WTC11 (cell line): ENCODE measurements at regions not wholly inside any gene's neighbourhood (a gene's known extent, or its start where the extent isn't known, plus 50 kb on each side); places are given as distances from the start of the nearest gene placed in this dataset.

ENCODE experiments used
- ATAC-seq: fragments of 200-7000 bp; cut with Tn5 transposase; 2 replicates; pipeline ENCODE4 v1.10.0; 2021; ENCODE audit warnings: mild to moderate bottlenecking, moderate library complexity
- CTCF ChIA-PET: fragments of 300-600 bp; sonication (Branson Sonifier 250); formaldehyde crosslinking; loops from one replicate; lab custom pipeline; 2021; ENCODE audit warnings: antibody characterized with exemption; lab: Charles Lee
- POLR2A ChIA-PET: fragments of 350-600 bp; sonication (Branson Sonifier 250); formaldehyde crosslinking; loops from one replicate; lab custom pipeline; 2021; ENCODE audit warnings: antibody characterized with exemption; lab: Charles Lee
- DNase-seq: peaks from one replicate; pipeline ENCODE4 v3.0.0; 2021; ENCODE audit warnings: low spot score
- H3K27ac Mint-ChIP-seq: 2 replicates; pipeline ENCODE4 v1.8.0; 2021; ENCODE audit warnings: mixed read lengths
- H3K27me3 Mint-ChIP-seq: 2 replicates; pipeline ENCODE4 v1.8.0; 2021; ENCODE audit warnings: low read depth, mild to moderate bottlenecking, moderate library complexity, mixed read lengths
- H3K36me3 Mint-ChIP-seq: 2 replicates; pipeline ENCODE4 v1.8.0; 2021; ENCODE audit warnings: mixed read lengths
- H3K4me1 Mint-ChIP-seq: 2 replicates; pipeline ENCODE4 v1.8.0; 2022; ENCODE audit warnings: mixed read lengths
- H3K4me3 Mint-ChIP-seq: 2 replicates; pipeline ENCODE4 v1.8.0; 2021; ENCODE audit warnings: mild to moderate bottlenecking, moderate library complexity, mixed read lengths
- H3K9me3 Mint-ChIP-seq: 2 replicates; pipeline ENCODE4 v1.8.0; 2021; ENCODE audit warnings: mixed read lengths
- ESRRA ChIP-seq: sonication (generic); formaldehyde crosslinking; IDR thresholded peaks from 2 replicates; pipeline ENCODE4 v1.8.1; 2022; ENCODE audit warnings: mild to moderate bottlenecking, missing genetic modification reagents, borderline replicate concordance
- GRHL2 ChIP-seq: fragments of 250-450 bp; sonication (Bioruptor Pico); IDR thresholded peaks from 2 replicates; pipeline ENCODE4 v1.8.0; 2022; ENCODE audit warnings: mild to moderate bottlenecking, moderate library complexity; ENCODE audit not compliant: insufficient replicate concordance, severe bottlenecking
- HMGA2 ChIP-seq: fragments of 250-450 bp; sonication (Bioruptor Pico); IDR thresholded peaks from 2 replicates; pipeline ENCODE4 v1.4.0; 2021; ENCODE audit warnings: mild to moderate bottlenecking, moderate library complexity
- TCF7 ChIP-seq: sonication (generic); formaldehyde crosslinking; IDR thresholded peaks from 2 replicates; pipeline ENCODE4 v1.8.0; 2022; ENCODE audit warnings: mild to moderate bottlenecking, low read depth, missing genetic modification reagents, moderate library complexity
- TEAD1 ChIP-seq: sonication (generic); formaldehyde crosslinking; IDR thresholded peaks from 2 replicates; pipeline ENCODE4 v1.8.0; 2022; ENCODE audit warnings: mild to moderate bottlenecking, missing genetic modification reagents
- ZNF263 ChIP-seq: sonication (generic); formaldehyde crosslinking; IDR thresholded peaks from 2 replicates; pipeline ENCODE4 v1.8.1; 2022; ENCODE audit warnings: low read depth, mild to moderate bottlenecking, moderate library complexity, missing genetic modification reagents
- ZNF317 ChIP-seq: sonication (generic); formaldehyde crosslinking; IDR thresholded peaks from 2 replicates; pipeline ENCODE4 v1.8.1; 2023; ENCODE audit warnings: low read depth, mild to moderate bottlenecking, moderate library complexity, missing genetic modification reagents, borderline replicate concordance
- ZNF423 ChIP-seq: fragments of 250-450 bp; sonication (Bioruptor Pico); IDR thresholded peaks from 2 replicates; pipeline ENCODE4 v2.1.2; 2022; ENCODE audit warnings: mild to moderate bottlenecking, moderate library complexity
- TF ChIP-seq, protein P1 (sequence below): sonication (generic); formaldehyde crosslinking; IDR thresholded peaks from 2 replicates; pipeline ENCODE4 v1.8.1; 2022; ENCODE audit warnings: low read depth, missing genetic modification reagents, borderline replicate concordance
- TF ChIP-seq, protein P2 (sequence below): fragments of 250-450 bp; sonication (Bioruptor Pico); IDR thresholded peaks from 2 replicates; pipeline ENCODE4 v2.1.2; 2022; ENCODE audit warnings: mild to moderate bottlenecking, moderate library complexity
- TF ChIP-seq, protein P3 (sequence below): sonication (generic); formaldehyde crosslinking; IDR thresholded peaks from 2 replicates; pipeline ENCODE4 v1.8.1; 2023; ENCODE audit warnings: mild to moderate bottlenecking, moderate library complexity, missing genetic modification reagents
- TF ChIP-seq, protein P4 (sequence below): fragments of 250-450 bp; sonication (Bioruptor Pico); IDR thresholded peaks from 2 replicates; pipeline ENCODE4 v1.9.0; 2021; ENCODE audit warnings: mild to moderate bottlenecking, borderline replicate concordance
- TF ChIP-seq, protein P5 (sequence below): sonication (generic); formaldehyde crosslinking; IDR thresholded peaks from 2 replicates; pipeline ENCODE4 v1.8.1; 2023; ENCODE audit warnings: mild to moderate bottlenecking, missing genetic modification reagents
- TF ChIP-seq, protein P6 (sequence below): sonication (generic); formaldehyde crosslinking; IDR thresholded peaks from 2 replicates; pipeline ENCODE4 v1.8.0; 2022; ENCODE audit warnings: mild to moderate bottlenecking, missing genetic modification reagents
- TF ChIP-seq, protein P7 (sequence below): fragments of 250-450 bp; sonication (Bioruptor Pico); IDR thresholded peaks from 2 replicates; pipeline ENCODE4 v1.9.0; 2021; ENCODE audit warnings: mild to moderate bottlenecking
- TF ChIP-seq, protein P8 (sequence below): sonication (generic); formaldehyde crosslinking; IDR thresholded peaks from 2 replicates; pipeline ENCODE4 v1.8.1; 2022; ENCODE audit warnings: mild to moderate bottlenecking, moderate library complexity, missing genetic modification reagents

DNA sequence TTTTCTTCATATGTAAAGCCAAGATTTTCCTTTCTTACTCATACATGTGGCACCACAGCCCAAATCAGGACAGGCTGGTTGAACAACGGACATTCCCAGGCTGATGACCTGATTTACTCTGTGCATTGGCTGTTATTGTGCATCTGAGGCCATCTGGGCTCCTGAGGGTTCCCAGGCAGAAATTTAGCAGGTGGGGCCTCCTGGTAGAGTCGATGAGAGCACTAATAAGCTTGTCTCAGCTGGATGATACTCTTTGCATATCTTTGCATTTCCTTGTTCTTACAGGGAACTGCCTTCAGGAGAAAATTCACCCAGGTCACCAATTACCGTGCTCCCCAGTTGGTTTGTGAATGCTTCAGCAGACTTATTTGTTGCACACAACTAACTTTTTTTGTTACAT, 605.1 kb downstream of the ELAVL2 start (continued):
- TF ChIP-seq ESRRA (CRISPR knock-in tag) (no peak), ZNF317 (CRISPR knock-in tag) (no peak), TCF7 (CRISPR knock-in tag) (no peak), HMGA2 (CRISPR knock-in tag) (no peak)
- TF ChIP-seq, protein P1, sequence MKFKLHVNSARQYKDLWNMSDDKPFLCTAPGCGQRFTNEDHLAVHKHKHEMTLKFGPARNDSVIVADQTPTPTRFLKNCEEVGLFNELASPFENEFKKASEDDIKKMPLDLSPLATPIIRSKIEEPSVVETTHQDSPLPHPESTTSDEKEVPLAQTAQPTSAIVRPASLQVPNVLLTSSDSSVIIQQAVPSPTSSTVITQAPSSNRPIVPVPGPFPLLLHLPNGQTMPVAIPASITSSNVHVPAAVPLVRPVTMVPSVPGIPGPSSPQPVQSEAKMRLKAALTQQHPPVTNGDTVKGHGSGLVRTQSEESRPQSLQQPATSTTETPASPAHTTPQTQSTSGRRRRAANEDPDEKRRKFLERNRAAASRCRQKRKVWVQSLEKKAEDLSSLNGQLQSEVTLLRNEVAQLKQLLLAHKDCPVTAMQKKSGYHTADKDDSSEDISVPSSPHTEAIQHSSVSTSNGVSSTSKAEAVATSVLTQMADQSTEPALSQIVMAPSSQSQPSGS (CRISPR knock-in tag) = no peak
- TF ChIP-seq, protein P2, sequence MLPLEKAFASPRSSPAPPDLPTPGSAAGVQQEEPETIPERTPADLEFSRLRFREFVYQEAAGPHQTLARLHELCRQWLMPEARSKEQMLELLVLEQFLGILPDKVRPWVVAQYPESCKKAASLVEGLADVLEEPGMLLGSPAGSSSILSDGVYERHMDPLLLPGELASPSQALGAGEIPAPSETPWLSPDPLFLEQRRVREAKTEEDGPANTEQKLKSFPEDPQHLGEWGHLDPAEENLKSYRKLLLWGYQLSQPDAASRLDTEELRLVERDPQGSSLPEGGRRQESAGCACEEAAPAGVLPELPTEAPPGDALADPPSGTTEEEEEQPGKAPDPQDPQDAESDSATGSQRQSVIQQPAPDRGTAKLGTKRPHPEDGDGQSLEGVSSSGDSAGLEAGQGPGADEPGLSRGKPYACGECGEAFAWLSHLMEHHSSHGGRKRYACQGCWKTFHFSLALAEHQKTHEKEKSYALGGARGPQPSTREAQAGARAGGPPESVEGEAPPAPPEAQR (CRISPR knock-in tag) = no peak
- TF ChIP-seq, protein P3, sequence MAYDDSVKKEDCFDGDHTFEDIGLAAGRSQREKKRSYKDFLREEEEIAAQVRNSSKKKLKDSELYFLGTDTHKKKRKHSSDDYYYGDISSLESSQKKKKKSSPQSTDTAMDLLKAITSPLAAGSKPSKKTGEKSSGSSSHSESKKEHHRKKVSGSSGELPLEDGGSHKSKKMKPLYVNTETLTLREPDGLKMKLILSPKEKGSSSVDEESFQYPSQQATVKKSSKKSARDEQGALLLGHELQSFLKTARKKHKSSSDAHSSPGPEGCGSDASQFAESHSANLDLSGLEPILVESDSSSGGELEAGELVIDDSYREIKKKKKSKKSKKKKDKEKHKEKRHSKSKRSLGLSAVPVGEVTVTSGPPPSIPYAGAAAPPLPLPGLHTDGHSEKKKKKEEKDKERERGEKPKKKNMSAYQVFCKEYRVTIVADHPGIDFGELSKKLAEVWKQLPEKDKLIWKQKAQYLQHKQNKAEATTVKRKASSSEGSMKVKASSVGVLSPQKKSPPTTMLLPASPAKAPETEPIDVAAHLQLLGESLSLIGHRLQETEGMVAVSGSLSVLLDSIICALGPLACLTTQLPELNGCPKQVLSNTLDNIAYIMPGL (CRISPR knock-in tag) = no peak
- TF ChIP-seq, protein P4, sequence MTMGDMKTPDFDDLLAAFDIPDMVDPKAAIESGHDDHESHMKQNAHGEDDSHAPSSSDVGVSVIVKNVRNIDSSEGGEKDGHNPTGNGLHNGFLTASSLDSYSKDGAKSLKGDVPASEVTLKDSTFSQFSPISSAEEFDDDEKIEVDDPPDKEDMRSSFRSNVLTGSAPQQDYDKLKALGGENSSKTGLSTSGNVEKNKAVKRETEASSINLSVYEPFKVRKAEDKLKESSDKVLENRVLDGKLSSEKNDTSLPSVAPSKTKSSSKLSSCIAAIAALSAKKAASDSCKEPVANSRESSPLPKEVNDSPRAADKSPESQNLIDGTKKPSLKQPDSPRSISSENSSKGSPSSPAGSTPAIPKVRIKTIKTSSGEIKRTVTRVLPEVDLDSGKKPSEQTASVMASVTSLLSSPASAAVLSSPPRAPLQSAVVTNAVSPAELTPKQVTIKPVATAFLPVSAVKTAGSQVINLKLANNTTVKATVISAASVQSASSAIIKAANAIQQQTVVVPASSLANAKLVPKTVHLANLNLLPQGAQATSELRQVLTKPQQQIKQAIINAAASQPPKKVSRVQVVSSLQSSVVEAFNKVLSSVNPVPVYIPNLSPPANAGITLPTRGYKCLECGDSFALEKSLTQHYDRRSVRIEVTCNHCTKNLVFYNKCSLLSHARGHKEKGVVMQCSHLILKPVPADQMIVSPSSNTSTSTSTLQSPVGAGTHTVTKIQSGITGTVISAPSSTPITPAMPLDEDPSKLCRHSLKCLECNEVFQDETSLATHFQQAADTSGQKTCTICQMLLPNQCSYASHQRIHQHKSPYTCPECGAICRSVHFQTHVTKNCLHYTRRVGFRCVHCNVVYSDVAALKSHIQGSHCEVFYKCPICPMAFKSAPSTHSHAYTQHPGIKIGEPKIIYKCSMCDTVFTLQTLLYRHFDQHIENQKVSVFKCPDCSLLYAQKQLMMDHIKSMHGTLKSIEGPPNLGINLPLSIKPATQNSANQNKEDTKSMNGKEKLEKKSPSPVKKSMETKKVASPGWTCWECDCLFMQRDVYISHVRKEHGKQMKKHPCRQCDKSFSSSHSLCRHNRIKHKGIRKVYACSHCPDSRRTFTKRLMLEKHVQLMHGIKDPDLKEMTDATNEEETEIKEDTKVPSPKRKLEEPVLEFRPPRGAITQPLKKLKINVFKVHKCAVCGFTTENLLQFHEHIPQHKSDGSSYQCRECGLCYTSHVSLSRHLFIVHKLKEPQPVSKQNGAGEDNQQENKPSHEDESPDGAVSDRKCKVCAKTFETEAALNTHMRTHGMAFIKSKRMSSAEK (CRISPR knock-in tag) = no peak
- TF ChIP-seq, protein P5, sequence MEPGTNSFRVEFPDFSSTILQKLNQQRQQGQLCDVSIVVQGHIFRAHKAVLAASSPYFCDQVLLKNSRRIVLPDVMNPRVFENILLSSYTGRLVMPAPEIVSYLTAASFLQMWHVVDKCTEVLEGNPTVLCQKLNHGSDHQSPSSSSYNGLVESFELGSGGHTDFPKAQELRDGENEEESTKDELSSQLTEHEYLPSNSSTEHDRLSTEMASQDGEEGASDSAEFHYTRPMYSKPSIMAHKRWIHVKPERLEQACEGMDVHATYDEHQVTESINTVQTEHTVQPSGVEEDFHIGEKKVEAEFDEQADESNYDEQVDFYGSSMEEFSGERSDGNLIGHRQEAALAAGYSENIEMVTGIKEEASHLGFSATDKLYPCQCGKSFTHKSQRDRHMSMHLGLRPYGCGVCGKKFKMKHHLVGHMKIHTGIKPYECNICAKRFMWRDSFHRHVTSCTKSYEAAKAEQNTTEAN (CRISPR knock-in tag) = no peak

DNA sequence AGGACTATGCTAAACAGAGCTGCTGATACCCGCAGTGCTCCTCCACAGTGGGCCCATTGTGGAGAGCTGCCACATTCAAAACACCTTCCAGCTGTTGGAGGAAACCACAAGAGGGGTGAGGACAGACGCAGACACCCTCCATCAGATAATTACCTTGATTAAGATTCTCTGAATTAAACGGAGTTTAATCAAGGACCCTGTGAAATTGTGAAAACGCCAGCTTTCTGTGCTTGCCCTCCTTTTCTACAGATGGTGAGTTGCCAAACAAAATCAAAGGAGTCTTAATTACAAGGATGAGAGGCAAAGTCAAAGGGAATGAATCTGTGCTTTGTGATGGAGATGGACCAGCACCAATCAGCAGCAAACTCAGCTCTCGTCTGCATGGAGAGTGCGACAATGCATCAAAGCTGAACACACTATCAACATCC, 596.1 kb downstream of the ELAVL2 start:
- Mint-ChIP-seq H3K36me3 (no peaks in the 10 kb centered on the region; the same call in 1 of the 2 replicates), H3K9me3 (peaks cover 3% of the 10 kb centered on the region), H3K27ac (peak overlapping the region; percentile 49; the same call in 1 of the 2 replicates), H3K27me3 (no peaks in the 10 kb centered on the region), H3K4me3 (peak overlapping the region; percentile 45), H3K4me1 (peaks cover 56% of the 10 kb centered on the region)
- no peak for DNase-seq
- TF ChIP-seq ZNF317 (CRISPR knock-in tag) = no peak
- no peak for TF ChIP-seq ZNF263
- TF ChIP-seq, protein P6, sequence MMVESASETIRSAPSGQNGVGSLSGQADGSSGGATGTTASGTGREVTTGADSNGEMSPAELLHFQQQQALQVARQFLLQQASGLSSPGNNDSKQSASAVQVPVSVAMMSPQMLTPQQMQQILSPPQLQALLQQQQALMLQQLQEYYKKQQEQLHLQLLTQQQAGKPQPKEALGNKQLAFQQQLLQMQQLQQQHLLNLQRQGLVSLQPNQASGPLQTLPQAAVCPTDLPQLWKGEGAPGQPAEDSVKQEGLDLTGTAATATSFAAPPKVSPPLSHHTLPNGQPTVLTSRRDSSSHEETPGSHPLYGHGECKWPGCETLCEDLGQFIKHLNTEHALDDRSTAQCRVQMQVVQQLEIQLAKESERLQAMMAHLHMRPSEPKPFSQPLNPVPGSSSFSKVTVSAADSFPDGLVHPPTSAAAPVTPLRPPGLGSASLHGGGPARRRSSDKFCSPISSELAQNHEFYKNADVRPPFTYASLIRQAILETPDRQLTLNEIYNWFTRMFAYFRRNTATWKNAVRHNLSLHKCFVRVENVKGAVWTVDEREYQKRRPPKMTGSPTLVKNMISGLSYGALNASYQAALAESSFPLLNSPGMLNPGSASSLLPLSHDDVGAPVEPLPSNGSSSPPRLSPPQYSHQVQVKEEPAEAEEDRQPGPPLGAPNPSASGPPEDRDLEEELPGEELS (CRISPR knock-in tag) = no peak
- TF ChIP-seq, protein P7, sequence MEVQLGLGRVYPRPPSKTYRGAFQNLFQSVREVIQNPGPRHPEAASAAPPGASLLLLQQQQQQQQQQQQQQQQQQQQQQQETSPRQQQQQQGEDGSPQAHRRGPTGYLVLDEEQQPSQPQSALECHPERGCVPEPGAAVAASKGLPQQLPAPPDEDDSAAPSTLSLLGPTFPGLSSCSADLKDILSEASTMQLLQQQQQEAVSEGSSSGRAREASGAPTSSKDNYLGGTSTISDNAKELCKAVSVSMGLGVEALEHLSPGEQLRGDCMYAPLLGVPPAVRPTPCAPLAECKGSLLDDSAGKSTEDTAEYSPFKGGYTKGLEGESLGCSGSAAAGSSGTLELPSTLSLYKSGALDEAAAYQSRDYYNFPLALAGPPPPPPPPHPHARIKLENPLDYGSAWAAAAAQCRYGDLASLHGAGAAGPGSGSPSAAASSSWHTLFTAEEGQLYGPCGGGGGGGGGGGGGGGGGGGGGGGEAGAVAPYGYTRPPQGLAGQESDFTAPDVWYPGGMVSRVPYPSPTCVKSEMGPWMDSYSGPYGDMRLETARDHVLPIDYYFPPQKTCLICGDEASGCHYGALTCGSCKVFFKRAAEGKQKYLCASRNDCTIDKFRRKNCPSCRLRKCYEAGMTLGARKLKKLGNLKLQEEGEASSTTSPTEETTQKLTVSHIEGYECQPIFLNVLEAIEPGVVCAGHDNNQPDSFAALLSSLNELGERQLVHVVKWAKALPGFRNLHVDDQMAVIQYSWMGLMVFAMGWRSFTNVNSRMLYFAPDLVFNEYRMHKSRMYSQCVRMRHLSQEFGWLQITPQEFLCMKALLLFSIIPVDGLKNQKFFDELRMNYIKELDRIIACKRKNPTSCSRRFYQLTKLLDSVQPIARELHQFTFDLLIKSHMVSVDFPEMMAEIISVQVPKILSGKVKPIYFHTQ (CRISPR knock-in tag) = 0 out of 2 replicates have a peak, but pooled peaks have one; percentile 37
- peak; percentile 20; the same call in 1 of the 2 replicates for TF ChIP-seq ZNF423
- no peak for TF ChIP-seq GRHL2 (CRISPR knock-in tag)
- TF ChIP-seq, protein P8, sequence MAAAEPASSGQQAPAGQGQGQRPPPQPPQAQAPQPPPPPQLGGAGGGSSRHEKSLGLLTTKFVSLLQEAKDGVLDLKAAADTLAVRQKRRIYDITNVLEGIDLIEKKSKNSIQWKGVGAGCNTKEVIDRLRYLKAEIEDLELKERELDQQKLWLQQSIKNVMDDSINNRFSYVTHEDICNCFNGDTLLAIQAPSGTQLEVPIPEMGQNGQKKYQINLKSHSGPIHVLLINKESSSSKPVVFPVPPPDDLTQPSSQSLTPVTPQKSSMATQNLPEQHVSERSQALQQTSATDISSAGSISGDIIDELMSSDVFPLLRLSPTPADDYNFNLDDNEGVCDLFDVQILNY = no peak
- peak; percentile 52; the same call in 1 of the 2 replicates for TF ChIP-seq TEAD1 (CRISPR knock-in tag)
- CTCF ChIA-PET = interaction anchor here (1.1 kb wide), 1 partner anchor 10 kb away, joined by 5 read pairs; no protein-coding TSS in a partner anchor
- peak; percentile 89 for ATAC-seq
- POLR2A ChIA-PET = no interaction called here
